Sigmoid colon (tissue), 6 donors: ENCODE measurements at regions not wholly inside any gene's neighbourhood (a gene's known extent, or its start where the extent isn't known, plus 50 kb on each side); places are given as distances from the start of the nearest gene placed in this dataset.

Experiments
- DNase-seq: peaks from one replicate; pipeline ENCODE4 v3.0.0-alpha.2; 2019
- H3K27ac ChIP-seq, 4 donors: fragments of 200-600 bp; sonication (generic); one replicate each; pipeline ENCODE4 v1.5.1; 2016 to 2019; ENCODE audit warnings: mild to moderate bottlenecking in 1 of 4
- H3K27me3 ChIP-seq, 3 donors: fragments of 200-600 bp; sonication (generic); one replicate each; pipeline ENCODE4 v1.5.1; 2019; ENCODE audit warnings: mild to moderate bottlenecking in 1 of 3
- H3K36me3 ChIP-seq, 4 donors: fragments of 200-600 bp; sonication (generic); one replicate each; pipeline ENCODE4 v1.5.1; 2016 to 2019
- H3K4me1 ChIP-seq, 4 donors: fragments of 200-600 bp; sonication (generic); one replicate each; pipeline ENCODE4 v1.5.1; 2017 to 2019
- H3K4me3 ChIP-seq, 4 donors: fragments of 200-600 bp; sonication (generic); one replicate each; pipeline ENCODE4 v1.5.1; 2017 to 2019; ENCODE audit warnings: mild to moderate bottlenecking in 2 of 4, moderate library complexity in 1 of 4
- H3K9me3 ChIP-seq, 4 donors: fragments of 200-600 bp in 3 of 4; sonication (generic) in 3 of 4; one replicate each; pipeline versions ENCODE4 v1.5.1 to v1.6.1; 2013 to 2019
- EP300 ChIP-seq, 4 donors: sonication (generic); formaldehyde crosslinking; IDR thresholded peaks; one replicate each; pipeline ENCODE4 v1.6.1; 2017; ENCODE audit warnings: antibody characterized with exemption in 4 of 4
- POLR2A ChIP-seq, 2 donors: fragments of 450-650 bp; IDR thresholded peaks; one replicate each; pipeline ENCODE4 v1.6.1; 2016; ENCODE audit warnings: antibody characterized with exemption in 2 of 2, mild to moderate bottlenecking in 2 of 2, moderate library complexity in 2 of 2
- POLR2AphosphoS5 ChIP-seq, 4 donors: sonication (generic); formaldehyde crosslinking; IDR thresholded peaks; one replicate each; pipeline ENCODE4 v1.6.1; 2017; ENCODE audit warnings: antibody characterized with exemption in 4 of 4
- WGBS, 2 donors: extraction: QIAGEN DNeasy Blood & Tissue Kit; methylation state at CpG; one replicate each; pipeline ENCODE4 v1.1.7; 2013; 5-methylcytosine and 5-hydroxymethylcytosine counted together
- intact Hi-C: fragments of 100-400 bp; cut with DNase I; formaldehyde crosslinking; loops from one replicate; pipeline ENCODE4 v1.15.1; 2023
- TF ChIP-seq, protein P1 (sequence below), 4 experiments: fragments of 450-650 bp in 3 of 4; fragments of 200-600 bp in 1 of 4; IDR thresholded peaks; one replicate each; pipeline ENCODE4 v1.5.1; 2016 to 2019; ENCODE audit warnings: antibody characterized with exemption in 4 of 4, mild to moderate bottlenecking in 3 of 4, moderate library complexity in 2 of 4
- donor health status: healthy with polysubstance abuse.
- donor health status: healthy.

DNA sequence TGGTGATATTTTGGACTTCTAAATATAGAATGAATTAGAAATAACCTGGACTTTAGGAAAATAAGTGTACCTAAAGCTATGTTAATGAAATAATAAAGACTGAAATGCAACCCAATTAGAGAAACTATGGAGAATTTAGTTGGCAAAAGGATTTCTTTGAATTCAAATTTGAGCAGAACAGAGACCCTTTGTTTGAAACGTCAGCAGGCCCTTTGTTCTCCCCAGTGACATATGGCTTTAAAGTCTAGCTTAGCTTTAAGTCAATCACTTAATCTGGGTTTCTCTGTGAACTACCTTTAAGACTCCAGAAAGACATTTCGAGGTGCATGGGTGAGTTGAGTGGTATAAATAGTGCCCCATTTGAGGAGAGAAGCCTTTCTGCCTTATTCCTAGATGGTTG is 130.5 kb upstream of the CREB1 start:
- TF ChIP-seq POLR2A (IDR thresholded peaks at IDR 0.05) (no peak), POLR2AphosphoS5 (IDR thresholded peaks at IDR 0.05) (no peak)
- Histone ChIP-seq H3K27ac (no peak overlapping the region), H3K36me3 (no peaks in the 10 kb centered on the region), H3K4me1 (no peaks in the 10 kb centered on the region), H3K9me3 (no peaks in the 10 kb centered on the region), H3K4me3 (no peak overlapping the region), H3K27me3 (no peaks in the 10 kb centered on the region)
- WGBS, 2 donors: 72 to 79% methylated on average over 2 of the region's 2 CpGs
- intact Hi-C loops: no loop called here
- DNase-seq: no peak

DNA sequence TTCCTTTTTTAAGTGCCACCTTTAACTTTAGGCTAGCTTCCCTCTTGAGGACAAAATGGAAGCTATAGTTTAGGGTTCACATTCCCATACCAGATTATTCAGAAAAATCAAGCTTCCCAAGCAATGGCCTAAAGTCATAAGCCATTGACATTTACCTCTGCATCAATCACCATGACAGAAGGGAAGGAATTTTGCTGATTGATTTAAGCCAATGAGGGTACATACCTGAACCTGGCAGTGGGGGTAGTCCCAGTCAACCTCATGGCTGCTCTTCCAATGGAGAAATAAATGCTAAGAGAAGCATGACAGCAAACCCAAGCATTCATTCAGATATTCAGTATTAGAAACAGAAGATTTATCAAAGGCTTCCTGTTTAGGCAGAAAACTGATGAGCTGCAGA is 128.4 kb upstream of the CREB1 start:
- Histone ChIP-seq H3K27me3 (no peaks in the 10 kb centered on the region), H3K4me3 (no peak overlapping the region), H3K9me3 (no peaks in the 10 kb centered on the region), H3K27ac (no peak overlapping the region), H3K4me1 (no peaks in the 10 kb centered on the region), H3K36me3 (no peaks in the 10 kb centered on the region)
- no peak for DNase-seq
- TF ChIP-seq EP300 (IDR thresholded peaks at IDR 0.05): no peak
- TF ChIP-seq, protein P1, sequence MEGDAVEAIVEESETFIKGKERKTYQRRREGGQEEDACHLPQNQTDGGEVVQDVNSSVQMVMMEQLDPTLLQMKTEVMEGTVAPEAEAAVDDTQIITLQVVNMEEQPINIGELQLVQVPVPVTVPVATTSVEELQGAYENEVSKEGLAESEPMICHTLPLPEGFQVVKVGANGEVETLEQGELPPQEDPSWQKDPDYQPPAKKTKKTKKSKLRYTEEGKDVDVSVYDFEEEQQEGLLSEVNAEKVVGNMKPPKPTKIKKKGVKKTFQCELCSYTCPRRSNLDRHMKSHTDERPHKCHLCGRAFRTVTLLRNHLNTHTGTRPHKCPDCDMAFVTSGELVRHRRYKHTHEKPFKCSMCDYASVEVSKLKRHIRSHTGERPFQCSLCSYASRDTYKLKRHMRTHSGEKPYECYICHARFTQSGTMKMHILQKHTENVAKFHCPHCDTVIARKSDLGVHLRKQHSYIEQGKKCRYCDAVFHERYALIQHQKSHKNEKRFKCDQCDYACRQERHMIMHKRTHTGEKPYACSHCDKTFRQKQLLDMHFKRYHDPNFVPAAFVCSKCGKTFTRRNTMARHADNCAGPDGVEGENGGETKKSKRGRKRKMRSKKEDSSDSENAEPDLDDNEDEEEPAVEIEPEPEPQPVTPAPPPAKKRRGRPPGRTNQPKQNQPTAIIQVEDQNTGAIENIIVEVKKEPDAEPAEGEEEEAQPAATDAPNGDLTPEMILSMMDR (IDR thresholded peaks at IDR 0.05): no peak
- no peak for TF ChIP-seq POLR2A (IDR thresholded peaks at IDR 0.05)
- TF ChIP-seq POLR2AphosphoS5 (IDR thresholded peaks at IDR 0.05): no peak
- intact Hi-C loops: no loop called here

DNA sequence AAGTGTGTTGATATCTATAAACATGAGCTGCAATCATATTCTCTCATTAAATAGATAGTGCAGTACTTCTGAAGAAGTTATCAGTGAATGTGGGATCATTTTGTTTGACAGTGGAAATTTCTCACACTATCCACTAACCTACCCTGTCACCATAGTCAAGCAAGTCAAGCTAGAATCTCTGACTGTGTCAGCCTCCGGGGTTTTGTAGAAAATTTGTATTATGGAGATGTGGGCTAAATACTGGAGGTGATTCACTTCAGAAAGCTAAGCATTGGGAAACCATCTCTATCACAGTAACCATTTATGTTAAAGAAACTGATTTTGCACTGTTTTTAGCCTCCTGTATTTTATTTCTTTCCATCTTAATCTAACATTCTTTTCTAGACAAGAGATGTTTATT is 126.6 kb upstream of the CREB1 start:
- Histone ChIP-seq H3K27ac (no peak overlapping the region), H3K4me3 (no peak overlapping the region), H3K27me3 (no peaks in the 10 kb centered on the region), H3K36me3 (no peaks in the 10 kb centered on the region), H3K9me3 (no peaks in the 10 kb centered on the region), H3K4me1 (peaks cover 0 to under 1% (median 0%) of the 10 kb centered on the region in 4 donors)
- WGBS, 2 donors: 93 to 98% methylated on average over 1 of the region's 1 CpG
- no peak for DNase-seq
- TF ChIP-seq, protein P1 (IDR thresholded peaks at IDR 0.05): no peak
- no peak for TF ChIP-seq POLR2AphosphoS5 (IDR thresholded peaks at IDR 0.05)
- TF ChIP-seq EP300 (IDR thresholded peaks at IDR 0.05): no peak
- TF ChIP-seq POLR2A (IDR thresholded peaks at IDR 0.05): no peak
- intact Hi-C loops: no loop called here

DNA sequence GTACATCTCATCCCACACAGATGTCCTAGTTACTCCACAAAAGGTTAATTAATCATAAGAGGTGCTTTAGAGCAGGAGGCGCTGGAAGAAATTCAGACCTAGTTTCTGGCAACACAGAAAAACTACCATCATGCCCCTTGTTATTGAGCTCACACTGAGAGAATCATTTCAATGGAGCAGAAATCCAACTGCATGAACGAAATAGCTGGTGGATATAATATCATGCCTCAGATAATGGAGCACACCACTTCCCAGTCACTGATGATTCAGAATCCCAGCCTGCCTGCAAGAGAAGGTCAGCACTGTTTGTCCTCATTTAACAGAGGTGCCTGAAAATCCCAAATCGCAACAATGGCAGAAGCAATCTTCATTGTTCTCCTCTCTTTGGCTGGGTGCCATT is 125.8 kb upstream of the CREB1 start:
- DNase-seq: no peak
- H3K36me3 ChIP-seq: no peaks in the 10 kb centered on the region
- H3K27me3 ChIP-seq: no peaks in the 10 kb centered on the region
- no peak overlapping the region for H3K4me3 ChIP-seq
- TF ChIP-seq POLR2A (IDR thresholded peaks at IDR 0.05): no peak
- TF ChIP-seq, protein P1 (IDR thresholded peaks at IDR 0.05): no peak
- TF ChIP-seq POLR2AphosphoS5 (IDR thresholded peaks at IDR 0.05): no peak
- no peak for TF ChIP-seq EP300 (IDR thresholded peaks at IDR 0.05)
- peaks cover 0 to 9% (median 3%) of the 10 kb centered on the region in 4 donors for H3K4me1 ChIP-seq
- WGBS, 2 donors: 90% methylated on average over 3 of the region's 3 CpGs
- no peaks in the 10 kb centered on the region for H3K9me3 ChIP-seq
- H3K27ac ChIP-seq: no peak overlapping the region
- intact Hi-C loops: no loop called here

DNA sequence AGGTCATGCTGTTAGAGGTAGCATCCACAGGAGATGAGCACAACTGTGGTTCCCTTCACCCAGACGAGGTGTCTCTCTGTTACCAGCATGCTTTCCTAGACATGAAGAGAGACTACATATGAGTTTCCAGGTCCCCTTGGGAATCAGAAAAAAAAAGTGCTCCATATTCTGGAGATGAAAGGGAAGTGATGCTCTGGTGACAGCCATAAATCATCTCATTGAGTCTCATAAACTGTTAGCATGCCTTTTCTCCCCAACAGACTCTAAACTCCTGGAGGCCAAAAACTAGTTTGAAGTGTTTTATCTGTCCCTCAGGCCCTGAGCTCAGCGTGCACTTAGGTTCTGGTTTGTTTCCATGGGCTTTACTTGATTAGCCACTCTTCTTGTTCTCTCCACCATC is 124.6 kb upstream of the CREB1 start:
- 81 to 82% methylated on average over 2 of the region's 2 CpGs for whole genome bisulfite sequencing, 2 donors
- Histone ChIP-seq H3K4me3 (no peak overlapping the region), H3K27me3 (no peaks in the 10 kb centered on the region), H3K9me3 (no peaks in the 10 kb centered on the region), H3K27ac (no peak overlapping the region), H3K4me1 (peaks cover 0 to 15% (median 6%) of the 10 kb centered on the region in 4 donors), H3K36me3 (no peaks in the 10 kb centered on the region)
- TF ChIP-seq, protein P1 (IDR thresholded peaks at IDR 0.05): no peak
- TF ChIP-seq POLR2A (IDR thresholded peaks at IDR 0.05): no peak
- no peak for TF ChIP-seq EP300 (IDR thresholded peaks at IDR 0.05)
- TF ChIP-seq POLR2AphosphoS5 (IDR thresholded peaks at IDR 0.05): no peak
- intact Hi-C loops: no loop called here
- DNase-seq: no peak
